ENCODE measurements at regions not wholly inside any gene's neighbourhood (a gene's known extent, or its start where the extent isn't known, plus 50 kb on each side); places are given as distances from the start of the nearest gene placed in this dataset.

- H3K9me3 ChIP-seq (ENCODE audit: insufficient read depth, low read depth), result no peaks in the 10 kb centered on the region
- H3K79me2 ChIP-seq (ENCODE audit: low read depth), result no peaks in the 10 kb centered on the region
- H3F3A ChIP-seq (ENCODE audit: insufficient read depth, low read depth), result no peaks in the 10 kb centered on the region
- H3K27ac ChIP-seq, result no peak overlapping the region
- H3K4me1 ChIP-seq (replicated peaks; ENCODE audit: insufficient read depth), result no peaks in the 10 kb centered on the region
- H4K20me1 ChIP-seq (ENCODE audit: insufficient read depth), result no peaks in the 10 kb centered on the region
- H2AFZ ChIP-seq, result no peak overlapping the region
- no peaks in the 10 kb centered on the region for H3K27me3 ChIP-seq (ENCODE audit: insufficient read depth, low read depth)
- H3K4me2 ChIP-seq, result no peak overlapping the region
- ChIA-PET POLR2A (ENCODE audit: unreplicated experiment) (no interaction called here), CTCF (no interaction called here)
- H3K36me3 ChIP-seq (ENCODE audit: low read depth), result no peaks in the 10 kb centered on the region
- no TSS peak for BruUV-seq (replicated peaks)
- intact Hi-C loops (cut with micrococcal nuclease; ENCODE audit: unreplicated experiment), result no loop called here
- DNase-seq, result no peak
- no peak for TF ChIP-seq CTCF (conservative IDR thresholded peaks at IDR 0.05)
- no peak for TF ChIP-seq EZH2 (IDR thresholded peaks at IDR 0.05; ENCODE audit: low read depth)
- H3K9me2 ChIP-seq (ENCODE audit: insufficient read depth), result no peaks in the 10 kb centered on the region
- H3K4me3 ChIP-seq, result no peak overlapping the region
Observed at GRCh38 chr6:92271091-92271490, 1148.3 kb downstream of the EPHA7 start.

GRCh38 chr6:92270365-92270764, 1149.0 kb downstream of the EPHA7 start:
- Histone ChIP-seq H3K27ac (no peak overlapping the region), H4K20me1 (ENCODE audit: insufficient read depth) (no peaks in the 10 kb centered on the region), H3K36me3 (ENCODE audit: low read depth) (no peaks in the 10 kb centered on the region), H3K9me2 (ENCODE audit: insufficient read depth) (no peaks in the 10 kb centered on the region), H3K79me2 (ENCODE audit: low read depth) (no peaks in the 10 kb centered on the region), H3K9me3 (ENCODE audit: insufficient read depth, low read depth) (no peaks in the 10 kb centered on the region), H3K27me3 (ENCODE audit: insufficient read depth, low read depth) (no peaks in the 10 kb centered on the region), H3F3A (ENCODE audit: insufficient read depth, low read depth) (no peaks in the 10 kb centered on the region), H3K4me1 (replicated peaks; ENCODE audit: insufficient read depth) (no peaks in the 10 kb centered on the region), H3K4me2 (no peak overlapping the region), H2AFZ (no peak overlapping the region), H3K4me3 (no peak overlapping the region)
- DNase-seq, result no peak
- TF ChIP-seq EZH2 (IDR thresholded peaks at IDR 0.05; ENCODE audit: low read depth) (no peak), CTCF (conservative IDR thresholded peaks at IDR 0.05) (no peak)
- CTCF ChIA-PET, result interaction anchor here (0.6 kb wide), 1 partner anchor 1780 kb away, joined by 4 read pairs; no protein-coding TSS in a partner anchor
- intact Hi-C loops (cut with micrococcal nuclease; ENCODE audit: unreplicated experiment), result no loop called here
- BruUV-seq (replicated peaks), result no TSS peak
- POLR2A ChIA-PET (ENCODE audit: unreplicated experiment), result no interaction called here

- H3F3A ChIP-seq (ENCODE audit: insufficient read depth, low read depth), result no peaks in the 10 kb centered on the region
- no TSS peak for BruUV-seq (replicated peaks)
- no peak overlapping the region for H3K27ac ChIP-seq
- H3K9me3 ChIP-seq (ENCODE audit: insufficient read depth, low read depth), result no peaks in the 10 kb centered on the region
- H3K4me1 ChIP-seq (replicated peaks; ENCODE audit: insufficient read depth), result no peaks in the 10 kb centered on the region
- H3K36me3 ChIP-seq (ENCODE audit: low read depth), result no peaks in the 10 kb centered on the region
- CTCF ChIA-PET, result no interaction called here
- intact Hi-C loops (cut with micrococcal nuclease; ENCODE audit: unreplicated experiment), result no loop called here
- POLR2A ChIA-PET (ENCODE audit: unreplicated experiment), result no interaction called here
- no peak overlapping the region for H3K4me2 ChIP-seq
- no peak overlapping the region for H2AFZ ChIP-seq
- H4K20me1 ChIP-seq (ENCODE audit: insufficient read depth), result no peaks in the 10 kb centered on the region
- no peak for DNase-seq
- H3K79me2 ChIP-seq (ENCODE audit: low read depth), result no peaks in the 10 kb centered on the region
- no peak overlapping the region for H3K4me3 ChIP-seq
- TF ChIP-seq EZH2 (IDR thresholded peaks at IDR 0.05; ENCODE audit: low read depth) (no peak), CTCF (conservative IDR thresholded peaks at IDR 0.05) (no peak)
- no peaks in the 10 kb centered on the region for H3K27me3 ChIP-seq (ENCODE audit: insufficient read depth, low read depth)
- H3K9me2 ChIP-seq (ENCODE audit: insufficient read depth), result no peaks in the 10 kb centered on the region
Observed at GRCh38 chr6:92267335-92267734, 1152.0 kb downstream of the EPHA7 start.
